Naive thymus-derived CD4-positive, alpha-beta T cell (primary cell): ENCODE measurements at regions not wholly inside any gene's neighbourhood (a gene's known extent, or its start where the extent isn't known, plus 50 kb on each side); places are given as distances from the start of the nearest gene placed in this dataset.

Experiments
- ATAC-seq: fragments of 150-1000 bp; cut with Tn5 transposase; 2 replicates; pipeline ENCODE4 v1.10.0; 2021; ENCODE audit warnings: mild to moderate bottlenecking, moderate library complexity
- CTCF ChIA-PET: fragments of 350-600 bp; sonication (Branson Sonifier 250); formaldehyde crosslinking; loops from one replicate; lab custom pipeline; 2021; ENCODE audit warnings: antibody characterized with exemption; lab: Charles Lee
- POLR2A ChIA-PET: fragments of 350-600 bp; sonication (Branson Sonifier 250); formaldehyde crosslinking; loops from one replicate; lab custom pipeline; 2021; ENCODE audit warnings: antibody characterized with exemption, inconsistent platforms; lab: Charles Lee
- DNase-seq, 9 donors: peaks; one replicate each; pipeline versions ENCODE4 v3.0.0 to v3.0.0-alpha.2; 2020 to 2022; ENCODE audit warnings: mixed read lengths in 1 of 9
- H3K27ac ChIP-seq: one replicate; pipeline ENCODE4 v1.7.0; 2013; ENCODE audit warnings: mild to moderate bottlenecking, low read depth, low read length, moderate library complexity
- H3K27me3 ChIP-seq, 2 donors: one replicate each; pipeline ENCODE4 v1.7.0; 2013; ENCODE audit warnings: low read length in 2 of 2, mild to moderate bottlenecking in 2 of 2, moderate library complexity in 2 of 2; ENCODE audit not compliant: control insufficient read depth in 2 of 2, insufficient read depth in 2 of 2
- H3K36me3 ChIP-seq, 3 experiments: 1 replicate in 2 of 3; 2 replicates in 1 of 3; pipeline ENCODE4 v1.7.0; 2013; ENCODE audit warnings: low read length in 3 of 3, mild to moderate bottlenecking in 3 of 3, moderate library complexity in 1 of 3; ENCODE audit not compliant: insufficient read depth in 3 of 3, control insufficient read depth in 2 of 3
- H3K4me1 ChIP-seq, 2 donors: one replicate each; pipeline ENCODE4 v1.7.0; 2013; ENCODE audit warnings: low read length in 2 of 2, mild to moderate bottlenecking in 2 of 2, moderate library complexity in 1 of 2; ENCODE audit not compliant: control insufficient read depth in 2 of 2, insufficient read depth in 2 of 2
- H3K4me3 ChIP-seq: 2 replicates; pipeline ENCODE4 v1.7.0; 2013; ENCODE audit warnings: mild to moderate bottlenecking, low read length
- H3K9me3 ChIP-seq, 3 experiments: 1 replicate in 2 of 3; 2 replicates in 1 of 3; pipeline ENCODE4 v1.7.0; 2013; ENCODE audit warnings: low read length in 3 of 3; ENCODE audit not compliant: control insufficient read depth in 2 of 3
- H3K27ac Mint-ChIP-seq, 9 donors: one replicate each; pipeline ENCODE4 v1.8.0; 2020 to 2022; ENCODE audit warnings: mixed read lengths in 9 of 9, mild to moderate bottlenecking in 8 of 9, moderate library complexity in 5 of 9, inconsistent platforms in 2 of 9
- H3K27me3 Mint-ChIP-seq, 5 donors: one replicate each; pipeline ENCODE4 v1.8.0; 2021 to 2022; ENCODE audit warnings: mixed read lengths in 5 of 5, mild to moderate bottlenecking in 1 of 5
- H3K36me3 Mint-ChIP-seq, 5 donors: one replicate each; pipeline ENCODE4 v1.8.0; 2020 to 2022; ENCODE audit warnings: mixed read lengths in 5 of 5, mild to moderate bottlenecking in 3 of 5, inconsistent platforms in 1 of 5
- H3K4me1 Mint-ChIP-seq, 7 donors: one replicate each; pipeline ENCODE4 v1.8.0; 2020 to 2022; ENCODE audit warnings: mixed read lengths in 7 of 7, mild to moderate bottlenecking in 3 of 7, inconsistent platforms in 1 of 7
- H3K4me3 Mint-ChIP-seq, 10 donors: one replicate each; pipeline ENCODE4 v1.8.0; 2020 to 2022; ENCODE audit warnings: mild to moderate bottlenecking in 10 of 10, mixed read lengths in 10 of 10, moderate library complexity in 6 of 10, inconsistent platforms in 2 of 10
- H3K9me3 Mint-ChIP-seq, 11 donors: one replicate each; pipeline ENCODE4 v1.8.0; 2020 to 2022; ENCODE audit warnings: mixed read lengths in 11 of 11, mild to moderate bottlenecking in 4 of 11, inconsistent platforms in 1 of 11, moderate library complexity in 1 of 11
- intact Hi-C, 2 donors: fragments of 100-400 bp; cut with micrococcal nuclease; formaldehyde crosslinking; loops; one replicate each; pipeline ENCODE4 v1.15.1; 2023

DNA sequence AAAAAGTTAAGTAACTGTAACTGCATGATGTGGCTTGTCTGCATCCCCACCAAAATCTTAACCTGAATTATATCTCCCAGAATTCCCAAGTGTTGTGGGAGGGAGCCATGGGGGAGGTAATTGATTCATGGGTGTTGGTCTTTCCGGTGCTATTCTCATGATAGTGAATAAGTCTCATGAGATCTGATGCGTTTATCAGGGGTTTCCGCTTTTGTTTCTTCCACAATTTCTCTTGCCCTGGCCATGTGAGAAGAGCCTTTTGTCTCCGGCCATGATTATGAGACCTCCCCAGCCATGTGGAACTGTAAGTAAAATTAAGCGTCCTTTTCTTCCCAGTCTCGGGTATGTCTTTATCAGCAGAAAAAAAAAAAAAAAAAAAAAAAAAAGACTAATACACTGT, 385.8 kb downstream of the SLITRK1 start:
- intact Hi-C loops, result no loop called here
- Histone ChIP-seq H3K27ac (no peak overlapping the region), H3K36me3 (no peaks in the 10 kb centered on the region), H3K27me3 (no peaks in the 10 kb centered on the region), H3K4me3 (no peak overlapping the region), H3K9me3 (no peaks in the 10 kb centered on the region), H3K4me1 (no peaks in the 10 kb centered on the region)
- ChIA-PET POLR2A (no interaction called here), CTCF (no interaction called here)
- Mint-ChIP-seq H3K4me1 (no peaks in the 10 kb centered on the region), H3K27me3 (no peaks in the 10 kb centered on the region), H3K36me3 (no peaks in the 10 kb centered on the region), H3K9me3 (peaks cover 0 to 16% (median 4%) of the 10 kb centered on the region in 11 donors), H3K4me3 (no peak overlapping the region), H3K27ac (no peak overlapping the region)
- DNase-seq (no peak), ATAC-seq (no peak)

DNA sequence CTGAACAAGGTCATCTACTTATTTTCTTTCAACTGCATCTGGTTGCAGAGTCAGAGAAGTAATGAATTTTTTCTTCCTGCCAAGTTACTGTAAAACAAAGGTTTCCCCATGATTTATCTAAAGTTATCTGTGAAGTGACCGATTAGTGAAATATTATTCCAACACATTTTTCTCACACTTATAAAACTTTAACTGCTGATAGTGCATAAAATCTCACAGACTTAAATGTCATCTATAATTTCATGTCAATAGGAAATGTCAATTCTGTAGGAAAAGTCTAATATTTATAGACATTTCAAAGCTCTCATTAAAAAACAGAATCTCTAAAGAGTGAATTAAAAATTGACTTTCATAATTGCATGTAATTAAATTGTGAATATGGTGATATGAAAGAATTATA, 397.2 kb downstream of the SLITRK1 start:
- no peak overlapping the region for H3K4me3 Mint-ChIP-seq
- Histone ChIP-seq H3K36me3 (no peaks in the 10 kb centered on the region), H3K27ac (no peak overlapping the region), H3K9me3 (no peaks in the 10 kb centered on the region), H3K27me3 (no peaks in the 10 kb centered on the region), H3K4me3 (no peak overlapping the region), H3K4me1 (no peaks in the 10 kb centered on the region)
- intact Hi-C loops, result no loop called here
- H3K36me3 Mint-ChIP-seq, result no peaks in the 10 kb centered on the region
- DNase-seq (no peak), ATAC-seq (no peak)
- ChIA-PET POLR2A (no interaction called here), CTCF (no interaction called here)
- H3K27me3 Mint-ChIP-seq, result no peaks in the 10 kb centered on the region
- no peak overlapping the region for H3K27ac Mint-ChIP-seq
- peaks cover 0 to 10% (median 2%) of the 10 kb centered on the region in 11 donors for H3K9me3 Mint-ChIP-seq
- H3K4me1 Mint-ChIP-seq, result no peaks in the 10 kb centered on the region

DNA sequence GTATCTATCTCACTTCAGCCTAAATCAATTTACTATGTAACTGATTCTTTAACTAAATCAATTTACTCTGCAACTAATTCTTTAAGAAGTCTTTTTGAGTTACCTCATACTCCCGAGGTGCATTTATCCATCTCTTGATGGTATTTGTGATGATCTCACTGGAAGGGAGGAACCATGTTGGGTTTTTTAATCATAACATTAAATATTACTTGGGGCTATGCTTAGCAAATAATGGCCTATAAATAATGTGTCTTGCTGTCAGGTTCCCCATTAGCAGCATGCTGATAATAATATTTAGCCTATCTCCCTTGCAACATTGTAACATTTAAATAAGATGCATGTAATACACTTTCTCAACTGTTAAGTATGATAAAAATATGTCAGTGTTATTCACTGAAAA, 411.3 kb downstream of the SLITRK1 start:
- no peaks in the 10 kb centered on the region for H3K27me3 ChIP-seq
- H3K27ac ChIP-seq, result no peak overlapping the region
- DNase-seq (no peak), ATAC-seq (no peak)
- Mint-ChIP-seq H3K36me3 (no peaks in the 10 kb centered on the region), H3K4me1 (no peaks in the 10 kb centered on the region), H3K9me3 (peaks cover 2 to 25% (median 6%) of the 10 kb centered on the region in 11 donors), H3K4me3 (no peak overlapping the region), H3K27me3 (no peaks in the 10 kb centered on the region), H3K27ac (no peak overlapping the region)
- H3K4me3 ChIP-seq, result no peak overlapping the region
- H3K4me1 ChIP-seq, result no peaks in the 10 kb centered on the region
- ChIA-PET POLR2A (no interaction called here), CTCF (no interaction called here)
- no peaks in the 10 kb centered on the region for H3K9me3 ChIP-seq
- no peaks in the 10 kb centered on the region for H3K36me3 ChIP-seq
- intact Hi-C loops, result no loop called here

DNA sequence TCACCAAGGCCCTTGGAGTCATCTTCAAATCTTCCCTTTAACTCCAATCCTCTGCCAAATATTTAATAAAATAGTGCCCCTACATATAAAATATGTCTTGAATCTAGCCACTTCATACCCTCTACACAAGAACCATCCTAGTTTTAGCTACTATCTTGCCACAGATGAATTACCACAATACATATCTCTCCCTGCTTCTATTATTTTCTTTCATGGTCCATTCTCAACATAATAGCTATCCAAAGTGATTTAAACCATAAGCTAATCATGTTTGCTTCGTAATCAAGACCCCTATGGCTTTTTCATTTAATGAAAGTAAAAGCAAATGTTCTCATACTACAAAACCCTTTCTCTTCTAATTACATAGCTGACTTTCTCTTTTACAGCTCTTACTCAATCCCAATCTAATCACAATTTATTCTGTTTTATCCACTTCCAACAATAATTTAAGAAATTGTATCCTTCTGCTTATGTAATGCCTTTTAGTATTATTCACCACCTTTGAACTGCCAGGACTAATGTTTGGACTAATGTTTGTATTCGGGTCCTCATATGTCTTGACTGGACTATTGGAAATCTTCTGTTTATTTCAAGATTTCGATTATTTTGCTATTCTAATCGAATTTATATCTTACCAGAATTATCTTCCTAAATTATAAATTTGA, 412.0 kb downstream of the SLITRK1 start:
- Mint-ChIP-seq H3K4me1 (no peaks in the 10 kb centered on the region), H3K36me3 (no peaks in the 10 kb centered on the region), H3K4me3 (no peak overlapping the region), H3K27ac (no peak overlapping the region), H3K9me3 (peaks cover under 1 to 27% (median 6%) of the 10 kb centered on the region in 11 donors), H3K27me3 (no peaks in the 10 kb centered on the region)
- POLR2A ChIA-PET, result no interaction called here
- no peak for DNase-seq
- H3K4me1 ChIP-seq, result no peaks in the 10 kb centered on the region
- ATAC-seq, result no peak
- H3K9me3 ChIP-seq, result no peaks in the 10 kb centered on the region
- H3K27me3 ChIP-seq, result no peaks in the 10 kb centered on the region
- intact Hi-C loops, result no loop called here
- H3K36me3 ChIP-seq, result no peaks in the 10 kb centered on the region
- H3K27ac ChIP-seq, result no peak overlapping the region
- CTCF ChIA-PET, result no interaction called here
- H3K4me3 ChIP-seq, result no peak overlapping the region

DNA sequence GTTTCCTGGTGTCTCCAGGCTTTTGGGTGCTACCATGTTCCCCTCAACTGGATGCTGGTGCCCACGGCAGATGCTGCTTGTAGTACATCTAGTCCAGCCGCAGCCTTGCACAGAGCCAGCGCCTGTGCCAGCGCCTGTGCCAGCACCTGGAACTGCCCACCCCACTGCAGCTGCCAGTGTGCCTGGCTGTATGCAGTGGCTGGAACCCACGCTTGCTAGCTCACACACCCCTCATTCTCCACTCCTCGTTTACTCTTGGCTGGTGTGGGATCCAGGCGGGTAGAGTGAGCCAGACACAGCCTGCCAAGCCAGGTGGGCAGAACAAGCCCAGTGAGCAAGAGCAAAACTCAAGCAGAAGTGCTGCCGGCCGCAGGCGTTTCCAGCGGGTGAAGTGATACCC, 428.6 kb downstream of the SLITRK1 start:
- no peak overlapping the region for H3K27ac Mint-ChIP-seq
- ATAC-seq, result no peak

DNA sequence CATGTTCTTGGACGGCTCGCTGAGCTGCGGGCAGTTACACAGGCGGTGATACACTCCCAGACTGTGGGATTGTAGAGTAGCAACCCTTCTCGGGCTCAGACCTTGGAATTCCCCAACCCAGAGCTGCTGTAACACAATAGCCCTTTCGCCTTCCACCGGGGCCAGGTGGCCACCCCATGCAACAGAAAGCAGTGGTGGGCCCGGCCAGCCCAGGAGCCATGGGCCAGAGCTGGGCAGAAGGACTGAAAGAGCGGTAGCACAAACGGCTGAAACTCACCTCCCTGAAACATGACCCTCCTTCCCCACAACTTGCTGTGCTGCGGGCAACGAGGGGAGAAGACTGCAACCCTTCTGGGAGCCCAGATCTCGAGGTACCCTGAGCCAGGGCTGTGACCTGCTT, 429.0 kb downstream of the SLITRK1 start:
- ATAC-seq, result no peak
- Mint-ChIP-seq H3K27ac (no peak overlapping the region), H3K36me3 (no peaks in the 10 kb centered on the region), H3K4me3 (no peak overlapping the region), H3K27me3 (no peaks in the 10 kb centered on the region), H3K9me3 (peaks cover 0 to 17% (median 6%) of the 10 kb centered on the region in 11 donors), H3K4me1 (no peaks in the 10 kb centered on the region)
- Histone ChIP-seq H3K4me3 (no peak overlapping the region), H3K9me3 (no peaks in the 10 kb centered on the region), H3K36me3 (no peaks in the 10 kb centered on the region), H3K27me3 (no peaks in the 10 kb centered on the region), H3K4me1 (no peaks in the 10 kb centered on the region), H3K27ac (no peak overlapping the region)
- DNase-seq, result no peak
- POLR2A ChIA-PET, result no interaction called here
- intact Hi-C loops, result no loop called here
- CTCF ChIA-PET, result no interaction called here

More for the DNA sequence above, 428.6 kb downstream of the SLITRK1 start:
- intact Hi-C loops, result no loop called here
- Histone ChIP-seq H3K9me3 (no peaks in the 10 kb centered on the region), H3K4me1 (no peaks in the 10 kb centered on the region), H3K4me3 (no peak overlapping the region), H3K27ac (no peak overlapping the region), H3K36me3 (no peaks in the 10 kb centered on the region), H3K27me3 (no peaks in the 10 kb centered on the region)
- ChIA-PET POLR2A (no interaction called here), CTCF (no interaction called here)
- DNase-seq, result no peak
- H3K4me1 Mint-ChIP-seq, result no peaks in the 10 kb centered on the region
- no peak overlapping the region for H3K4me3 Mint-ChIP-seq
- H3K9me3 Mint-ChIP-seq, result peaks cover 0 to 17% (median 6%) of the 10 kb centered on the region in 11 donors
- H3K27me3 Mint-ChIP-seq, result no peaks in the 10 kb centered on the region
- no peaks in the 10 kb centered on the region for H3K36me3 Mint-ChIP-seq

DNA sequence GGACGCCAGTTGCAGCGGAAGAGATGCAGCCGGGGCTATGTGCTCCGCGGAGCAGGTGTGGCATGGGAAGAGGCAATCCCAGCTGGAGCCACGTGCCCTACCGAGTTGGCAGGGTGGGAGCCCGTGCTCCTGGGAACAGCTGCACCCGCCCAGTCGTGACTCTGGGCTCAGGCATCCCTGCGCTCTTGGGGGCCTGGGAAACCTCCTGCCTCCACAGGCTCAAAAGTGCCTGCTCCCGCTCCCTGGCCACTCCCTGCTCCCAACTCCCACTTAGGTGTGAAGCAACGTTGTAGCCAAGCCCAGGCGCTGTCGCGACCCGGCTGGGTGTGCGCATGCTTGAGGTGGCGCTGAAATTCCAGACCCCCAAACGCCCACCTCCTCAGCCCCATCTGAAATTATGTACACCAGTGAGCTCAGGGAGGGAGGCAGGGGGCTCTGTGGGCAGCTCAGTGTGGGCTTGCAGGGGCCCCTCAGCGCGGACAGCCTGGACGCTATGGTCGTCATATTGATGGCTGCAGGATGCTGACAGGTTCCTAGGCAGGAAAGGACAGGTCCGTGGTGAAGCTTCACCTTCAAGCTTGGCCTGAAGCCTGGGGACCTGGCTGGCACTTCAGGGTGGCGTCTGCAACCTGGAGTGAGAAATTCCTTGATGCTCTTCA, 429.9 kb downstream of the SLITRK1 start:
- Histone ChIP-seq H3K9me3 (no peaks in the 10 kb centered on the region), H3K27ac (no peak overlapping the region), H3K4me1 (no peaks in the 10 kb centered on the region), H3K27me3 (no peaks in the 10 kb centered on the region), H3K4me3 (no peak overlapping the region), H3K36me3 (no peaks in the 10 kb centered on the region)
- Mint-ChIP-seq H3K27ac (no peak overlapping the region), H3K36me3 (no peaks in the 10 kb centered on the region), H3K27me3 (no peaks in the 10 kb centered on the region), H3K4me1 (no peaks in the 10 kb centered on the region), H3K4me3 (no peak overlapping the region), H3K9me3 (peaks cover 0 to 17% (median 6%) of the 10 kb centered on the region in 11 donors)
- ATAC-seq (no peak), DNase-seq (no peak)
- ChIA-PET CTCF (no interaction called here), POLR2A (no interaction called here)
- intact Hi-C loops, result no loop called here
